Right renal cortex interstitium (tissue), 3 donors: ENCODE measurements at regions not wholly inside any gene's neighbourhood (a gene's known extent, or its start where the extent isn't known, plus 50 kb on each side); places are given as distances from the start of the nearest gene placed in this dataset.
A peak's percentile ranks its signal among the peaks of the same experiment; 100 is the strongest.

ENCODE experiments used
- DNase-seq, 3 donors: peaks; one replicate each; pipeline ENCODE4 v3.0.0-alpha.2; 2013; ENCODE audit warnings: low read depth in 3 of 3, low spot score in 2 of 3

- no peak for DNase-seq
These were observed 297.6 kb upstream of the SP8 start for GRCh38 chr7:21084286-21084685.

- DNase-seq, result peak; percentile 41 to 57 (median 45)
These were observed 300.0 kb upstream of the SP8 start for GRCh38 chr7:21086688-21087087.

GRCh38 chr7:21089653-21090052 lies 303.0 kb upstream of the SP8 start:
- no peak for DNase-seq

- no peak for DNase-seq
These were observed 306.3 kb upstream of the SP8 start for GRCh38 chr7:21092766-21093702.

- no peak for DNase-seq
These were observed 307.9 kb upstream of the SP8 start for GRCh38 chr7:21094589-21094988.

- DNase-seq, result no peak
These were observed 312.7 kb upstream of the SP8 start for GRCh38 chr7:21099432-21099831.

- no peak for DNase-seq
These were observed 313.3 kb upstream of the SP8 start for GRCh38 chr7:21099955-21100354.

GRCh38 chr7:21101541-21101940 lies 314.9 kb upstream of the SP8 start:
- DNase-seq, result no peak

GRCh38 chr7:21103426-21104123 lies 316.9 kb upstream of the SP8 start:
- no peak for DNase-seq

GRCh38 chr7:21104124-21104500 lies 317.4 kb upstream of the SP8 start:
- no peak for DNase-seq

- DNase-seq, result no peak
These were observed 319.6 kb upstream of the SP8 start for GRCh38 chr7:21106296-21106732.

GRCh38 chr7:21107101-21107500 lies 320.4 kb upstream of the SP8 start:
- DNase-seq, result no peak

- DNase-seq, result no peak
These were observed 319.7 kb upstream of the SP4 start for GRCh38 chr7:21108182-21108581.

- DNase-seq, result no peak
These were observed 314.1 kb upstream of the SP4 start for GRCh38 chr7:21113609-21114415.

GRCh38 chr7:21123586-21123985 lies 304.3 kb upstream of the SP4 start:
- DNase-seq, result no peak

- no peak for DNase-seq
These were observed 302.6 kb upstream of the SP4 start for GRCh38 chr7:21125297-21125696.

GRCh38 chr7:21128062-21128817 lies 299.6 kb upstream of the SP4 start:
- DNase-seq, result peak; percentile 20 to 29 (median 21)

- no peak for DNase-seq
These were observed 296.0 kb upstream of the SP4 start for GRCh38 chr7:21131897-21132296.

- no peak for DNase-seq
These were observed 293.3 kb upstream of the SP4 start for GRCh38 chr7:21134631-21135030.

GRCh38 chr7:21135437-21135836 lies 292.4 kb upstream of the SP4 start:
- DNase-seq, result no peak
